GM03348 (cell line): ENCODE measurements at regions not wholly inside any gene's neighbourhood (a gene's known extent, or its start where the extent isn't known, plus 50 kb on each side); places are given as distances from the start of the nearest gene placed in this dataset.

Source experiments
- DNase-seq: peaks from one replicate; pipeline ENCODE4 v3.0.0; 2012; ENCODE audit warnings: low spot score

GRCh38 chrY:15650056-15650455 lies 1125.7 kb downstream of the NLGN4Y start:
- DNase-seq: no peak

GRCh38 chrY:15688531-15688930 lies 1164.2 kb downstream of the NLGN4Y start:
- no peak for DNase-seq

- no peak for DNase-seq
Observed at GRCh38 chrY:15689994-15690393, 1165.7 kb downstream of the NLGN4Y start.

- DNase-seq: no peak
Observed at GRCh38 chrY:15702131-15702530, 1177.8 kb downstream of the NLGN4Y start.

GRCh38 chrY:15704906-15705305 lies 1180.6 kb downstream of the NLGN4Y start:
- no peak for DNase-seq

- DNase-seq: no peak
Observed at GRCh38 chrY:15749533-15750433, 1225.5 kb downstream of the NLGN4Y start.

GRCh38 chrY:15751001-15751400 lies 1226.7 kb downstream of the NLGN4Y start:
- DNase-seq: no peak

- DNase-seq: no peak
Observed at GRCh38 chrY:15756266-15756665, 1231.9 kb downstream of the NLGN4Y start.

- DNase-seq: no peak
Observed at GRCh38 chrY:15773579-15773978, 1249.2 kb downstream of the NLGN4Y start.

- no peak for DNase-seq
Observed at GRCh38 chrY:15775880-15776279, 1251.6 kb downstream of the NLGN4Y start.

- DNase-seq: no peak
Observed at GRCh38 chrY:15779891-15780290, 1255.6 kb downstream of the NLGN4Y start.

GRCh38 chrY:15800021-15800420 lies 1275.7 kb downstream of the NLGN4Y start:
- no peak for DNase-seq

GRCh38 chrY:15805985-15806384 lies 1281.7 kb downstream of the NLGN4Y start:
- no peak for DNase-seq

GRCh38 chrY:15814241-15814640 lies 1289.9 kb downstream of the NLGN4Y start:
- DNase-seq: no peak
